ENCODE measurements at regions not wholly inside any gene's neighbourhood (a gene's known extent, or its start where the extent isn't known, plus 50 kb on each side); places are given as distances from the start of the nearest gene placed in this dataset.
A peak's percentile ranks its signal among the peaks of the same experiment; 100 is the strongest.
"Not testable (repeated sequence)": the region's sequence is repeated elsewhere in the genome, so short reads cannot be mapped to it uniquely, and the experiment has no call there.

GRCh38 chr3:193800138-193801043, 207.4 kb downstream of the OPA1 start:
- H3K27ac ChIP-seq, result no peak overlapping the region
- DNase-seq (ENCODE audit: low read depth, low spot score), result no peak

DNA sequence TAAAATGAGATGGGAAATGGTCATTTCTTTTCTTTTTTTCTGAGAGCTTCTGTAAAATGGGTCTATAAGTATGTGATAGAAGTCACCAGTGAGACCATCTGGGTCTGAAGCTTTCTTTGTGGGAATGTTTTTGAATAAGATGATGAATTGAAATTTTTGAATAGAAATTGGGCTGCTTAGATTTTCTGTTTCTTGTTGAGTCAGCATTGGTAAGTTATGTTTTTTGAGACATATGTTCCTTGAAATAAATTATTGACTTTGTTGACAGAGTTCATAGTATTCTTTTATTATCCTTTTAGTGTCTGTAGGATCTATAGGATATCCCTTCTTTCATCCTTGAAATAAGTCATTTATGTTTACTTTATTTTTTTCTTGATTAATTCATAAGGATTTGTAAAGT, 208.1 kb downstream of the OPA1 start:
- H3K27ac ChIP-seq, result no peak overlapping the region
- DNase-seq (ENCODE audit: low read depth, low spot score), result no peak

DNA sequence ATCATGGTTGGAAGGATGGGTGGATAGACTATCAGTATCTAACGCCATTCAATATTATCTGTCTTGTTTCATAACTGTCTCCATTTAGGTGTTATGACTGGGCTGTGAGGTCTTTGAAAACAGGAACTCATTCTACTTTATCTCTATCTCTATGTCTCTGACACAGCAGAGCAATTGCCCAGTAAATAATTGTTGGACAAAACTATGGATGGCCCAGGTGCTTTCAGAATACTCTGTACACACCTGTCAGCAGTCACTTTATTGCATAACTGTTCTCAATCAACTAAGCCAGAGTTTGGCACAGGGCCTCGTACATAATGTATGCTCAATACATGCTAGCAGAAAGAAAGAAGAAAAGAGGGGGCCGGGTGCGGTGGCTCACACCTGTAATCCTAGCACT, 210.3 kb downstream of the OPA1 start:
- no peak for DNase-seq (ENCODE audit: low read depth, low spot score)

DNA sequence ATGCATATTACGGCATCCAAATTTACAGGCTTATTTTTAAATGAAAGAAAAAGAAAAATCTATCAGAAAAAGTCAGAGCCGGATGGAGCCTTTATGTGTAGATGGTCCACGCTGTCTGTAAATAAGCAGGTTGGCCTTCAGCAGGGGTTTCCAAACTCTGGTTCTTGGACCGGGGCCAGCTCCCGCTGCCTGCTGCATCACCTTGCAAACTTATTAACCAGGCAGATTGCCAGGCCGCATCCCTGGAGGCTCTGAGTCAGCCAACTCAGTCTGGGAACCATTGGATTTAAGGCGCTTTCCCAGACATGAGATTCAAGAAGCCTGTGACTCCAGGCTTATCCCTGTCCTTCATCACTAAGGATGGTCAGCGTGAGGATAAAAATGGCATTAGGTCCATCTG, 212.4 kb downstream of the OPA1 start:
- peak; percentile 92 for DNase-seq (ENCODE audit: low read depth, low spot score)
- no peak overlapping the region for H3K27ac ChIP-seq

More for the DNA sequence above, 210.3 kb downstream of the OPA1 start:
- no peak overlapping the region for H3K27ac ChIP-seq

- no peak overlapping the region for H3K27ac ChIP-seq
- no peak for DNase-seq (ENCODE audit: low read depth, low spot score)
These were observed 215.3 kb downstream of the OPA1 start for GRCh38 chr3:193808317-193808716.

DNA sequence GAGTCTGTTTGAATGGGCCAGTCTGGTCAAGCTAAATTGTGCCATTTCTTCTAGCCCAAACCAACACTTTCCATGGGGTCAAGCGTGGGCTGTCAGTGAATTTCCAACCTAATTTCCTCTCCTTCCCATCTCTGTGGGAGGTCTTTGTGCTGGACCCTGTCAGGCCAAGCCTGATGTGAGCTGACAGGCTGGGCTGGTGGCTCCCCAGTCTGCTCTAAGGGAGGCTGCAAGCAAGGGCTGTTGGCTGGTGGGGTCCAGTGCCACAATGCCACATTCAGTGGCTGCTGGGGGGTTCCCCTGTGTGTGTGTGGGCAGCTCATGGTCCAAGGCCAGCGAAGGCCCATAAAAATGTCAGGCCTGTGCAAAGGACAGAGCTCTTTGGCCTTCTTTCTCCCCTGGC, 216.1 kb downstream of the OPA1 start:
- no peak for DNase-seq (ENCODE audit: low read depth, low spot score)

DNA sequence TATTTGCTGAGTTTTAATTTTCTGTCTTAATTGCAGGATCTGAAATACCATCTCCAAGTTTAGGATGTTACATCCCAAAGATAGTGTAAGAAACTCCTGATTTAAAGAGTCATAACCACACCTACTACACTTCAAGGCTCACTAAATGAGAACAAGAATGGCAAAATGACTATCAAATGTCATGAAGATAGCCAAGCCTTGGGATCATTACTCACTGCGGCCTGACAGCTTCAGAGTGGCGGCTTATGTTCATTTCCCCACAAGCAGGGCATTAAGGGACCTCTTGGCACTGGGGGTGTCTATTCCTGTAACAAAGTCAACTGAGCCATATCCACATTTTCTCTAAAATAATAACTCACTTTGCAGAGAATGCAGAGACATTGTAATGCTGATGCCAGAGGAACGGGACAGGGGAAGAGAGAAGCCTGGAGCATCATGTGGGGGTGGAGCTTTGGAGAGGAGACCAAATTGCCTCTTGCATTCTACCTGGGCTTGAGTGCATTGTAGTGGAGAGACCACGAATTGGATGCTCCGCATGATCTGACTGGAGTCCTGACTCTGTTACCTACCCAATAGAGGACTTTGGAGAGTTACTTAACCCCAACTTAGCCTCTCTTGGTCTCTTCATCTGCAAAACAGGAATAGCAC, 219.2 kb downstream of the OPA1 start:
- no peak for DNase-seq (ENCODE audit: low read depth, low spot score)
- no peak overlapping the region for H3K27ac ChIP-seq

More for the DNA sequence above, 216.1 kb downstream of the OPA1 start:
- no peak overlapping the region for H3K27ac ChIP-seq

DNA sequence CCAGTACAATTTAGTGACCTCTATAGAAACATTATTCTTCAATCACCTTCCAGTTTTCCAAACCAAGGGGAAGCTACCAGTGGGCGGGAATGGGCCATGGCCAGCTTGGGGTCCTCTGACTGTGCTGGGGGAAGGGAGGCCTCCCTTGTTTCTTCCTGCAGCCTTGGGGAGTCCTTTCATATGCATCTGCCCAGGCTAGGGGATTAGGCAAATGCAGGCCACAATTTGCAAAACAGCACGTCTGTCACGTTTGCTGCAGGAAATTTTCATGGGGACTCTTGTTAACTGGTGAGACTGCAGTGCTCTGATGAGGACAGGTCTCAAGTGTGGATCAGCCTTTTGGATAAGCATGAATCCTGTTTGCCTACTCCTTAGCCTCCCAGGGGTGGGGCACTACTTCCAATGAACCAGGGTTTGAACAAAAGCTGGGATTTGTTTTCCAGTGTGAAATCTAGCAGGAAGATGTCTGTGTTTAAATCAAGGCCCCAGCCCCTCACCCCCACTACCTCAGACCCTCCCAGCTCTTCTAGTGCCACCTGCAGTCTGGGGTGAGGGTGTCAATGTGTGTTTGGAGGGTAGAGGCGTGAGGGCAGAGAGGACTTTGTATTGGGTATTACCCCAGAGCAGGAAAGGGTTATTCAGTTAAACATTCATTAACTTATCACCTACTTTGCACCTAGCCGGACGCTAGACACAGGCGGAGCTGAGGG, 219.9 kb downstream of the OPA1 start:
- no peak overlapping the region for H3K27ac ChIP-seq
- no peak for DNase-seq (ENCODE audit: low read depth, low spot score)

GRCh38 chr3:193813501-193813830, 220.5 kb downstream of the OPA1 start:
- no peak for DNase-seq (ENCODE audit: low read depth, low spot score)
- no peak overlapping the region for H3K27ac ChIP-seq

DNA sequence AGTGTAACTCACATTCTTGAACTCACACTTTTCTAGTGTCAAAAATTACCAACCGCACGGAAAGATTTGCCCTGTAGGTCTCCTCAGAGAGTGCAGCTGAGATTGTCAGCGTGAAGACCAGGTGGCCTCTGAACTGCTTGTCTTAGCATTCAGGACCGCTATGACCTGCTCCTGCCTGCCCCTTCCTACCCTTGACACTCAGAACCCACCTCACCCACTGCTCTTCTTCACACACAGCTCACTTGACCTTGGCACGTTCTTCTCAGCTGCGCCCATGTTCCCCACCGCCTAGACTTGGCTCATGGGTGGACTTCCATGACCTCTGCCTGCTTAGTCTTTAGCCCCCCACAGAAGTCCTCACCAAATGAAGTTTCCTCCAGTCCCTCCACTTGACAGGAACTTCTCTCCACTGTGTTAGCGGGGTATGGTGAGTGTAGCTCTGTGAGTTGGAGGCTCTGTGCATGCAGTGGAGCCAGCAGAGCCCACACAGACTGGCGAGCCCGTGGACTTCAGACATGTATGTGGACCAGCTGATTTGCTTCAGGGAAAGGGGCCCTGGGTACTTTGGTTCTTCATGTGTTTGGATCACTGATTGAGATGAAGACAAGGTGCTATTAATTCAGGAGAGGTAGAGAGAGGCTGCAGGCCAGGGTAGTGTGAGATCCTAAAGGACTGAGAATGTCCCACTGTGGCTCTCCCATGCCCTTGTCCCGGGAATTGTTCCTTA, 221.3 kb downstream of the OPA1 start:
- no peak overlapping the region for H3K27ac ChIP-seq
- DNase-seq (ENCODE audit: low read depth, low spot score), result no peak

- no peak overlapping the region for H3K27ac ChIP-seq
- no peak for DNase-seq (ENCODE audit: low read depth, low spot score)
These were observed 222.4 kb downstream of the OPA1 start for GRCh38 chr3:193815246-193816027.

DNA sequence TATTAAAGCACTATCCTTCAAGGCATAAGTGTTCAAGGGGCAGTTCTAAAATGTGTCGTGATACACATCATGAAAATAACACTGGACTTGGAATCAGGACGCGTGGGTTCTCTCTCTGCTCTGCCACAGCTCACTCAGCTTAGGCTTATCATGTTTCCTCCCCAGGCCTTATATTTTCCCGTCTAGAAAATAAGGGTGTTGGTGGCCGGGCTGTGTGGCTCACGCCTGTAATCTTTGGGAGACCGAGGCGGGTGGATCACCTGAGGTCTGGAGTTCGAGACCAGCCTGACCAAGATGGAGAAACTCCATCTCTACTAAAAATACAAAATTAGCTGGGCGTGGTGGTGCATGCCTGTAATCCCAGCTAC, 223.0 kb downstream of the OPA1 start:
- no peak for DNase-seq (ENCODE audit: low read depth, low spot score)

DNA sequence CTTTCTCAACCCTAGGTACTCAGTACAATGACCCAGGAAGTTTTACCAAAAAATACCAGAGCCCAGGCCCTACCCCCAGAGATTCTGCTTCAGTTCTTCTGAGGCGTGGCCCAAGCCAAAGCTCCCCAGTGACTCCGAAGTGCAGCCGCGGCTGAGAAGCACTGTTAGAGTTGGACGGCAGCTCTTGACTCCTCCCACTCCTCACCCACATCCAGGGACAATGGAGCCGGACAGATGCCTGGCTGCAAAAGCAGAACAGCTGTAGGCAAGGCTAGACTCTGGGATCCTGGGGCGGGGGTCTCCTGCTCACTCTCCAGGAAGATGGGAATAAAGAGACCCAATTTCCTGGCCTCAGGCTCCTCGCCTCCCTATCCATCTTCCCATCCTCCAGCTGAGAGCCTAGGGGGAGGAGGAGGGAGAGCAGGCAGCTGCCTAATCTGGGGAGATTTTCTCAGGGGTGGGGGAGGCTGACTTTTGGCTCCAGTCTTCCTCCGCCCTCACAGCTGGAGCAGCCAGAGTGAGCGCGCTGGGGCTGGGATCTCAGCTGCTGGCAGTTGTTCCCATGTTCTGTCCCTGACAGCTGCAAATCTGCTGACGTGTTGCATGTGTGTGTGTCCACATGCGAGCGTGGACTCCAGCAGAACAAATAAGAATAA, 223.8 kb downstream of the OPA1 start:
- DNase-seq (ENCODE audit: low read depth, low spot score), result no peak
- H3K27ac ChIP-seq, result no peak overlapping the region

More for the DNA sequence above, 223.0 kb downstream of the OPA1 start:
- no peak overlapping the region for H3K27ac ChIP-seq

DNA sequence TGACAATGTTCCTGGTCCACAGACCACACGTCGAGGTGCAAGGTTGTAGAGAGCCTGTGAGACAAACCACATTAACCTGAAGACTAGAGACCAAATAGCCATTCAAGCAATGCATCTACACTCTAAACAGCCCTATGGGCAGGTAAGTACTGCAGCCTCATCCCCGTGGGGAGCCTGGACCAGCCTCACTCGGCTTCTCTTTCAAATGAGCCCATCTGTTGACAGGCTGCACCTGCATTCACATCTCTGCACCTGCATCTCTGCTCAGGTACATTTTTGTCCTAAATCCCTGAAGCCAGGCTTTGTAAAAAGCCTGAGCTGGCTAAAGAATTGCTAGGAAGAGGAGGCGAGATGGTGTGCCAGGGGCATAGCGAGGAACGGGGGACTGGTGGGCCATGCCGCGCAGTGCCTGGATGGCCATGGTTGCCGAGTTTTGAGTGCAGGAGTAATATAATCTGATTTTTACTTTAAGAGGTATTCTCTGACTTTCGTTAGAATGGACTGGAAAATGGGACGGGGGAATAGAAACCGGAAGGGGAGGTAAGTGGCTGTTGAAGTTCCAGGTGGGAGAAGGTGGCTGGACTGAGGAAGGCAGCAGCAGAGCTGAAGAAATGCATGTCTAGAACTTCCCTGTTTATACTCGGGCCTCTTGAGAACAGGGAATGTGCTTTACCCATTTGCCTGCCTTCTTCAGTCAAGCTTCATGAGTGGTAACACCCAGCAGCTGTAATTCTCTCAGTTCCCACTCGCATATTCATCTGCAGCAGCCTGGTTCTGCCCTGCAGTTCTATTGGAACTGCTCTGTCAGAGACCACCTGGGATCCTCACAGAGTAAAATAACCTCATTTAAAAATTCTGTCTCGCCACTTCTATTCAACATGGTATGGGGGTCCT, 226.4 kb downstream of the OPA1 start:
- DNase-seq (ENCODE audit: low read depth, low spot score), result no peak
- H3K27ac ChIP-seq, result no peak overlapping the region

DNA sequence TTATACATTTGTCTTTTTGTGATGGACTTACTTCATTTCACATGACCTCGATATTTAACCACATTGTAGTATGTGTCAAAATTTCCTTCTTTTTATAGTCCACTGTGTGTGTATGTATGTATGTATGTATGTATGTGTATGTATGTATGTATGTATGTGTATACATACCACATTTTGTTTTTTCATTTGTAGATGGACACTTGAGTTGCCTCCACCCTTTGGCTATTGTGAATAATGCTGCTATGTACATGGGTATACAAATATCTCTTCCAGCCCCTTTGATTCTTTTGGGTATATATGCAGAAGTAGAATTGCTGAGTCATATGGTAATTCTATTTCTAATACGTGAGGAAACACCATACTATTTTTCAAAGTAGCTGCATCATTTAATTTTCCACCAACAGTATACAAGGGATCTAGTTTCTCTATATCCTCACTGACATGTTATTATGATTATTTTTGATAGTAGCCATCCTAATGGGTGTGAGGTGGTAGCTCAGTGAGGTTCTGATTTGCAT, 228.2 kb downstream of the OPA1 start:
- H3K27ac ChIP-seq, result no peak overlapping the region
- DNase-seq (ENCODE audit: low read depth, low spot score), result no peak

DNA sequence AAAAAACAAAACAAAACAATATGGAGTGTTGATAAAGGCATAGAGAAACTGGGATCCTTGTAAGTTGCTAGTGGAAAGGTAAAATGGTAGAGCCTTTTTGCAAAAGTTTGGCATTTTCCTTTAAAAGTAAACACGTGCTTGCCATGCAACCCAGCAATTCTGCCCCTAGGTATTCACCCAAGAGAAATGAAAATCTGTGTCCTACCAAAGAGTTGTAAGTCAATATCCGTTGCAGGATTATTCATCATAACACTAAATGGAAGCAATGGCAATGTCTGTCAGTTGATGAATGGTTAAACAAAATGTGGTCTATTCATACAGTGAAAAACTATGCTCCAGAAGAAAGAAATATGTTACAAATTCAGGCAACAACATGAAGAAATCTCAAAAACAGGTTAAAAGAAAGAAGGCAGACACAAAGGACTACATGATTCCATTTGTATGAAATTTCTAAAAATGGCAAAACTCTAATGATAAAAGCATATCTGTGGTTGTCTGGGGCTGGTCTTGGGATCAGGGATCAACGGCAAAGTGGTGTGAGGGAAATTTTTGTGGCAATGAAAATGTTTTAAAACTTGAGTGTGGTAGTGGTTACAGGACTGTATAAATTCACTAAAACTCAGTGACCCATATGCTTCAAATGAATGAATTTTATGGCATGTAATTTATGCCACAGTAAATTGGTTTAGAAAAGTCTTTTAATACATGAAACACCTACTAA, 229.6 kb downstream of the OPA1 start:
- DNase-seq (ENCODE audit: low read depth, low spot score), result no peak
- H3K27ac ChIP-seq, result no peak overlapping the region

GRCh38 chr3:193823213-193823605, 230.2 kb downstream of the OPA1 start:
- DNase-seq (ENCODE audit: low read depth, low spot score); H3K27ac ChIP-seq: not testable (repeated sequence)

Measured in epithelial cell of prostate (primary cell).